Transverse colon (tissue), 4 donors: ENCODE measurements at regions not wholly inside any gene's neighbourhood (a gene's known extent, or its start where the extent isn't known, plus 50 kb on each side); places are given as distances from the start of the nearest gene placed in this dataset.
"Not testable (repeated sequence)": the region's sequence is repeated elsewhere in the genome, so short reads cannot be mapped to it uniquely, and the experiment has no call there.

Experiments
- DNase-seq: peaks from one replicate; pipeline ENCODE4 v3.0.0-alpha.2; 2019
- H3K27ac ChIP-seq, 4 donors: fragments of 200-600 bp; sonication (generic); 2 replicates each; pipeline ENCODE4 v1.5.1; 2016 to 2018; ENCODE audit warnings: inconsistent platforms in 4 of 4
- H3K27me3 ChIP-seq: fragments of 200-600 bp; sonication (generic); 2 replicates; pipeline ENCODE4 v1.5.1; 2017; ENCODE audit warnings: inconsistent platforms
- H3K36me3 ChIP-seq, 4 donors: fragments of 200-600 bp; sonication (generic); 2 replicates each; pipeline ENCODE4 v1.5.1; 2017 to 2019; ENCODE audit warnings: inconsistent platforms in 4 of 4
- H3K4me1 ChIP-seq, 4 donors: fragments of 200-600 bp; sonication (generic); 2 replicates each; pipeline ENCODE4 v1.5.1; 2017 to 2020; ENCODE audit warnings: inconsistent platforms in 4 of 4
- H3K4me3 ChIP-seq, 4 donors: fragments of 200-600 bp; sonication (generic); 1 replicate in 1 of 4; 2 replicates in 3 of 4; pipeline versions ENCODE4 v1.5.1 to v1.6.1; 2017 to 2019; ENCODE audit warnings: inconsistent platforms in 4 of 4
- H3K9me3 ChIP-seq, 2 donors: fragments of 200-600 bp; sonication (generic); 2 replicates each; pipeline ENCODE4 v1.5.1; 2017 to 2019; ENCODE audit warnings: inconsistent platforms in 2 of 2
- EP300 ChIP-seq: sonication (generic); formaldehyde crosslinking; IDR thresholded peaks from one replicate; pipeline ENCODE4 v1.6.1; 2017; ENCODE audit warnings: antibody characterized with exemption, low read depth
- POLR2A ChIP-seq: fragments of 450-650 bp; IDR thresholded peaks from one replicate; pipeline ENCODE4 v1.6.1; 2016; ENCODE audit warnings: antibody characterized with exemption, mild to moderate bottlenecking, moderate library complexity
- POLR2AphosphoS5 ChIP-seq, 3 donors: sonication (generic); formaldehyde crosslinking; IDR thresholded peaks; one replicate each; pipeline ENCODE4 v1.6.1; 2016; ENCODE audit warnings: antibody characterized with exemption in 3 of 3
- WGBS, 2 donors: methylation state at CpG; one replicate each; pipeline ENCODE4 v1.1.5; 2018; ENCODE audit warnings: low coverage in 1 of 2; 5-methylcytosine and 5-hydroxymethylcytosine counted together
- in situ Hi-C, 4 donors: fragments of 200-750 bp; cut with MboI; loops; one replicate each; pipeline versions ENCODE4 v1.15.0 to v1.15.1; 2017; ENCODE audit warnings: low sequenced_read_pairs in 3 of 4, low pct_ligation_motif_present in 1 of 4, low pct_unique_long_range_greater_than_20kb in 1 of 4
- intact Hi-C: fragments of 100-400 bp; cut with DNase I; formaldehyde crosslinking; loops from one replicate; pipeline ENCODE4 v1.15.1; 2023; ENCODE audit warnings: low total_unique reads
- TF ChIP-seq, protein P1 (sequence below), 5 experiments: fragments of 200-600 bp in 3 of 5; fragments of 450-650 bp in 2 of 5; sonication (generic) in 3 of 5; IDR thresholded peaks; 1 replicate in 2 of 5; 2 replicates in 3 of 5; pipeline ENCODE4 v1.5.1; 2016 to 2017; ENCODE audit warnings: antibody characterized with exemption in 5 of 5, inconsistent platforms in 3 of 5, mild to moderate bottlenecking in 2 of 5, moderate library complexity in 1 of 5

DNA sequence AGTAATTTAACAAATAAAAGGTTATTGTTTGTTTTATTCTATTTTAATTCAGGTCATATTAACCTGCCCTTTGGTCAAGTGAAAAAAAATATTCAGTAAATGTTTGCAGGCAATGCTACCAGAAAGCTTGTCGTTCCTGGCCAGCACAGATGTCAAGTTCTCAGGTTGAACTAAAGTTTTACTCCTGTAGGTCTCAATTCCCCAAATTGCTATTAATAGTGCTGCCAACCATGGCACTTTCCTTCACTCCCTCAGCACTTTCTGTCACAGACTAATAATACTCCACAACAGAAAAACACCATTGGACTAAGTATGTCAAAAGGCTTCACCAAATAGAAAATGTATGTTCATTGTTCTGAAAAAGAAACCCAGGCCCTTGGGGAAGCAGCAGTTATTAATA is 79.2 kb upstream of the C4orf54 start:
- no peaks in the 10 kb centered on the region for H3K36me3 ChIP-seq
- in situ Hi-C loops (no loop called here), intact Hi-C loops (no loop called here)
- no peaks in the 10 kb centered on the region for H3K9me3 ChIP-seq
- TF ChIP-seq EP300 (no peak), POLR2A (no peak), POLR2AphosphoS5 (IDR thresholded peaks at IDR 0.05) (no peak)
- TF ChIP-seq, protein P1, sequence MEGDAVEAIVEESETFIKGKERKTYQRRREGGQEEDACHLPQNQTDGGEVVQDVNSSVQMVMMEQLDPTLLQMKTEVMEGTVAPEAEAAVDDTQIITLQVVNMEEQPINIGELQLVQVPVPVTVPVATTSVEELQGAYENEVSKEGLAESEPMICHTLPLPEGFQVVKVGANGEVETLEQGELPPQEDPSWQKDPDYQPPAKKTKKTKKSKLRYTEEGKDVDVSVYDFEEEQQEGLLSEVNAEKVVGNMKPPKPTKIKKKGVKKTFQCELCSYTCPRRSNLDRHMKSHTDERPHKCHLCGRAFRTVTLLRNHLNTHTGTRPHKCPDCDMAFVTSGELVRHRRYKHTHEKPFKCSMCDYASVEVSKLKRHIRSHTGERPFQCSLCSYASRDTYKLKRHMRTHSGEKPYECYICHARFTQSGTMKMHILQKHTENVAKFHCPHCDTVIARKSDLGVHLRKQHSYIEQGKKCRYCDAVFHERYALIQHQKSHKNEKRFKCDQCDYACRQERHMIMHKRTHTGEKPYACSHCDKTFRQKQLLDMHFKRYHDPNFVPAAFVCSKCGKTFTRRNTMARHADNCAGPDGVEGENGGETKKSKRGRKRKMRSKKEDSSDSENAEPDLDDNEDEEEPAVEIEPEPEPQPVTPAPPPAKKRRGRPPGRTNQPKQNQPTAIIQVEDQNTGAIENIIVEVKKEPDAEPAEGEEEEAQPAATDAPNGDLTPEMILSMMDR (IDR thresholded peaks at IDR 0.05): no peak
- WGBS, 2 donors: 36% methylated on average over 1 of the region's 1 CpG; no CpG with 5 or more reads in 1 of the 2 donors
- H3K27ac ChIP-seq: no peak overlapping the region
- H3K4me3 ChIP-seq: no peak overlapping the region
- no peak for DNase-seq
- no peaks in the 10 kb centered on the region for H3K27me3 ChIP-seq
- H3K4me1 ChIP-seq: no peaks in the 10 kb centered on the region

DNA sequence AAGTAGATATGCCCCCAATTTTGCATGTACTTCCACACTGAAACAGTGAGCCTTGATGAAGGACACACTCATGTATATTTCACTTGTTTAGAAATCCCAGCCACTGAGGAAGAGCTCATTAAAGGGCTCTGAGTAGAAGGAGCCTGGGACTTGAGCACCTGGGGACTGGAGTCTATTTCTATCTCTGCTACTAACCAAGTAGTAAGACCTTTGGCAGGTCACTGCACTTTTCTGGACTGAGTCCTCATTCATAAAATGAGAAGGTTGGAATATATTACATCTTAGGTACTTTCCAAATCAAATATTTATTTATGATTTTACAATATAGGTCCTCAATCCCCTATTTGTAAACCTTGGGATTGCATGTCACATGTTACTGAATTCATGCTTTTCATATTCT is 78.2 kb upstream of the C4orf54 start:
- no peak for DNase-seq
- TF ChIP-seq POLR2AphosphoS5 (IDR thresholded peaks at IDR 0.05) (no peak), POLR2A (no peak), EP300 (no peak)
- TF ChIP-seq, protein P1 (IDR thresholded peaks at IDR 0.05): no peak
- in situ Hi-C loops: no loop called here
- intact Hi-C loops: no loop called here
- H3K4me1 ChIP-seq: no peaks in the 10 kb centered on the region
- no peak overlapping the region for H3K4me3 ChIP-seq
- H3K27ac ChIP-seq: no peak overlapping the region
- H3K36me3 ChIP-seq: no peaks in the 10 kb centered on the region
- no peaks in the 10 kb centered on the region for H3K27me3 ChIP-seq
- no peaks in the 10 kb centered on the region for H3K9me3 ChIP-seq

DNA sequence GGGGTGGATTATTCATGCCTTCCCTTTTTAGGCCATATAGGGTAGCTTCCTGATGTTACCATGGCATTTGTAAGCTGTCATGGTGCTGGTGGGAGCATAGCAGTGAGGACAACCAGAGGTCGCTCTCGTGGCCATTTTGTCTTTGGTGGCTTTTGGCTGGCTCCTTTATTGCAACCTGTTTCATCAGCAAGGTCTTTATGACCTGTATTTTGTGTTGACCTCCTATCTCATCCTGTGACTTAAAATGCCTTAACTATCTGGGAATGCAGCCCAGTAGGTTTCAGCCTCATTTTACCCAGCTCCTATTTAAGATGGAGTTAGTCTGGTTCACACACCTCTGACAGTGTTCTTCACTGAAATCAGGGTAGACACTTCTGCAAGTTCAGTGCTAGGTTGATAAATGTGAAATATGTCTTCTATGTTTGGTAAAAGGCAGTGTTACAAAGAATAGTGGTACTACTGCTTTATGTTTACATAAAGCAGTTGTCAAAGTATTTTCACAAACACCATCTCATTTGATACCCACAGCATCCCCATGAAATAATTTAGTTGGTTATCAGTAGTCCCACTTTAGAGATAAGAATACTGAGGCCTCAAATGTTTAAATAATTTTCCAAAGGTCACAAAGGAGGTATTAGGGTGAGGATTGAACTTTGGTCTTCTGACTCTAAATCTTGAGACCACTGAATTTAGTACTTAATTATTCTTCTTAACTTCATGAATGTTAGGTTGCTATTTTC is 77.1 kb upstream of the C4orf54 start:
- H3K27me3 ChIP-seq: no peaks in the 10 kb centered on the region
- intact Hi-C loops (no loop called here), in situ Hi-C loops (no loop called here)
- 87 to 100% methylated on average over 2 of the region's 2 CpGs for WGBS, 2 donors
- no peaks in the 10 kb centered on the region for H3K36me3 ChIP-seq
- TF ChIP-seq, protein P1 (IDR thresholded peaks at IDR 0.05): no peak
- no peak for TF ChIP-seq POLR2A
- no peaks in the 10 kb centered on the region for H3K9me3 ChIP-seq
- no peak for DNase-seq
- H3K4me3 ChIP-seq: no peak overlapping the region
- H3K27ac ChIP-seq: no peak overlapping the region
- H3K4me1 ChIP-seq: no peaks in the 10 kb centered on the region

DNA sequence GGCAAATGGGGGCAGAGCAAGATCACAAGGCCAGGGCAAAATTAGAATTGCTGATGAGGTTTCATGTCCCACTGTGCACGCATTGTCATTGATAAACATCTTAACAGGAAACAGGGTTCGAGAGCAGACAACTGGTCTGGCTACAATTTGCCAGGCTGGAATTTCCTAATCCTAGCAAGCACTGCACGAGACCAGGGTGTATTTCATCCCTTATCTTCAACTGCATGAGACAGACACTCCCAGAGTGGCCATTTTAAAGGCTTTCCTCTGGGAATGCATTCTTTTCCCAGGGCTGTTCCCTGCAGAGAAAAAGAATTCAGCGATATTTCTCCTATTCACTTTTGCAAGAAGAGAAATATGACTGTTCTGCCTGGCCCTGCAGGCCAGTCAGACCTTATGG is 75.8 kb upstream of the C4orf54 start:
- H3K27me3 ChIP-seq, H3K36me3 ChIP-seq, intact Hi-C loops, H3K9me3 ChIP-seq, DNase-seq, H3K4me3 ChIP-seq, in situ Hi-C loops, H3K27ac ChIP-seq, H3K4me1 ChIP-seq: not testable (repeated sequence)
- 77 to 100% methylated on average over 1 to 4 of the region's 4 CpGs for WGBS, 2 donors

DNA sequence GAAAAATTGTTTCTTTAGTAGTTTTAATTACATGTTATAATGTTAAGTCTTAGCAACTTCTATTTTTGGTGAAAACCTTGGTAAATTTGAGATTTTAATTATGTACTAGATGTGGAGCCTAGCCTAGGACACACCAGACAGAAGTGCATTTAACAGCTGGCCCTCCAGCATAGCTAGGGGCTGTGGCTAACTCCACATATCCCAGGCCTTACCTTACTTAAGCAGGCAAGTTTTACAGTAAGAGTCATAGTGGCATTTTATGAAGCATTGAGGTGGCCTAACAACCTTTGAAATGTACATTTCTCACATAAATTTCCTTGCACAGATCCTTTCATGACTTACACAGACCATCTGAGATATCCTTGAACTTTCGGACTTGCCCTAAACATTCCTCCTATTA is 71.6 kb upstream of the C4orf54 start:
- no peak overlapping the region for H3K27ac ChIP-seq
- intact Hi-C loops: no loop called here
- H3K4me1 ChIP-seq: peaks cover 0 to 4% (median 1%) of the 10 kb centered on the region in 4 donors
- no peak for DNase-seq
- no peak overlapping the region for H3K4me3 ChIP-seq
- TF ChIP-seq POLR2AphosphoS5 (IDR thresholded peaks at IDR 0.05) (no peak), EP300 (no peak), POLR2A (no peak)
- TF ChIP-seq, protein P1 (IDR thresholded peaks at IDR 0.05): no peak
- in situ Hi-C loops: no loop called here
- H3K36me3 ChIP-seq: no peaks in the 10 kb centered on the region
- 97 to 100% methylated on average over 1 of the region's 1 CpG for WGBS, 2 donors
- H3K27me3 ChIP-seq: no peaks in the 10 kb centered on the region
- no peaks in the 10 kb centered on the region for H3K9me3 ChIP-seq
